ENCODE measurements at regions not wholly inside any gene's neighbourhood (a gene's known extent, or its start where the extent isn't known, plus 50 kb on each side); places are given as distances from the start of the nearest gene placed in this dataset.

GRCh38 chr14:42123526-42123925 lies 516.9 kb downstream of the LRFN5 start:
- no peak for TF ChIP-seq CTCF (conservative IDR thresholded peaks at IDR 0.05)
- TF ChIP-seq ZFX (IDR thresholded peaks at IDR 0.05), result no peak
